ENCODE measurements at regions not wholly inside any gene's neighbourhood (a gene's known extent, or its start where the extent isn't known, plus 50 kb on each side); places are given as distances from the start of the nearest gene placed in this dataset.

- Histone ChIP-seq H3K9me3 (ENCODE audit: control extremely low read depth in 1 of 3, control insufficient read depth in 2 of 3, insufficient read depth in 1 of 3, low read length in 2 of 3) (no peaks in the 10 kb centered on the region), H4K20me1 (ENCODE audit: control insufficient read depth, insufficient read depth, low read length, poor library complexity, severe bottlenecking) (no peaks in the 10 kb centered on the region), H3K4me1 (ENCODE audit: control insufficient read depth in 2 of 2, insufficient read depth in 2 of 2, low read length in 2 of 2) (peaks cover 11 to 17% of the 10 kb centered on the region in 2 donors), H3K9ac (ENCODE audit: low read length) (no peak overlapping the region), H3K4me3 (ENCODE audit: control extremely low read depth in 1 of 5, extremely low read depth in 1 of 5, insufficient read depth in 1 of 5, low read depth in 2 of 5, low read length in 4 of 5) (no peak overlapping the region), H3K27me3 (replicated peaks in 1 of 4; ENCODE audit: control extremely low read depth in 1 of 4, control insufficient read depth in 3 of 4, insufficient read depth in 4 of 4, low read length in 3 of 4) (peaks cover 0 to 24% (median 4%) of the 10 kb centered on the region in 4 experiments), H3K36me3 (replicated peaks in 1 of 2; ENCODE audit: control extremely low read depth in 1 of 2, control insufficient read depth in 1 of 2, extremely low read depth in 1 of 2, insufficient read depth in 2 of 2, low read length in 1 of 2) (no peaks in the 10 kb centered on the region), H3K27ac (ENCODE audit: low read length in 2 of 2) (no peak overlapping the region), H2AFZ (ENCODE audit: insufficient read depth, low read depth, low read length, poor library complexity, severe bottlenecking) (no peak overlapping the region), H3K4me2 (replicated peaks; ENCODE audit: low read depth, low read length, poor library complexity, severe bottlenecking) (peak overlapping the region; percentile 21), H3K79me2 (ENCODE audit: control insufficient read depth, insufficient read depth, low read length) (no peaks in the 10 kb centered on the region)
- 0% methylated on average over 1 of the region's 5 CpGs for WGBS (ENCODE audit: insufficient coverage)
- H3K27me3 Mint-ChIP-seq: peaks cover 6% of the 10 kb centered on the region
- H3K9me3 Mint-ChIP-seq (ENCODE audit: insufficient read depth): no peaks in the 10 kb centered on the region
- no peak overlapping the region for H3K27ac Mint-ChIP-seq
- TF ChIP-seq CTCF (IDR thresholded peaks at IDR 0.05) (no peak), EZH2 (IDR thresholded peaks at IDR 0.05; ENCODE audit: borderline replicate concordance, insufficient read depth, low read depth, low read length, poor library complexity, severe bottlenecking) (no peak)
- H3K4me3 Mint-ChIP-seq: no peak overlapping the region
- peaks cover 27% of the 10 kb centered on the region for H3K4me1 Mint-ChIP-seq
- intact Hi-C loops (cut with micrococcal nuclease): no loop called here
- peak; percentile 84 for DNase-seq
- ChIA-PET POLR2A (no interaction called here), CTCF (no interaction called here)
- peak; percentile 93 for ATAC-seq (ENCODE audit: low read depth)
Observed at GRCh38 chr18:45456090-45457021, 158.9 kb upstream of the SLC14A2 start.

GRCh38 chr18:45458033-45458432, 157.2 kb upstream of the SLC14A2 start:
- Histone ChIP-seq H4K20me1 (ENCODE audit: control insufficient read depth, insufficient read depth, low read length, poor library complexity, severe bottlenecking) (no peaks in the 10 kb centered on the region), H3K9me3 (ENCODE audit: control extremely low read depth in 1 of 3, control insufficient read depth in 2 of 3, insufficient read depth in 1 of 3, low read length in 2 of 3) (no peaks in the 10 kb centered on the region), H2AFZ (ENCODE audit: insufficient read depth, low read depth, low read length, poor library complexity, severe bottlenecking) (no peak overlapping the region), H3K9ac (ENCODE audit: low read length) (no peak overlapping the region), H3K36me3 (replicated peaks in 1 of 2; ENCODE audit: control extremely low read depth in 1 of 2, control insufficient read depth in 1 of 2, extremely low read depth in 1 of 2, insufficient read depth in 2 of 2, low read length in 1 of 2) (no peaks in the 10 kb centered on the region), H3K27ac (ENCODE audit: low read length in 2 of 2) (no peak overlapping the region), H3K4me1 (ENCODE audit: control insufficient read depth in 2 of 2, insufficient read depth in 2 of 2, low read length in 2 of 2) (peaks cover 11 to 17% of the 10 kb centered on the region in 2 donors), H3K4me2 (replicated peaks; ENCODE audit: low read depth, low read length, poor library complexity, severe bottlenecking) (no peak overlapping the region), H3K4me3 (ENCODE audit: control extremely low read depth in 1 of 5, extremely low read depth in 1 of 5, insufficient read depth in 1 of 5, low read depth in 2 of 5, low read length in 4 of 5) (no peak overlapping the region), H3K27me3 (replicated peaks in 1 of 4; ENCODE audit: control extremely low read depth in 1 of 4, control insufficient read depth in 3 of 4, insufficient read depth in 4 of 4, low read length in 3 of 4) (peaks cover 0 to 26% (median 6%) of the 10 kb centered on the region in 4 experiments), H3K79me2 (ENCODE audit: control insufficient read depth, insufficient read depth, low read length) (no peaks in the 10 kb centered on the region)
- Mint-ChIP-seq H3K9me3 (ENCODE audit: insufficient read depth) (no peaks in the 10 kb centered on the region), H3K4me1 (peaks cover 27% of the 10 kb centered on the region), H3K27me3 (peaks cover 9% of the 10 kb centered on the region), H3K27ac (no peak overlapping the region), H3K4me3 (no peak overlapping the region)
- no peak for DNase-seq
- ChIA-PET POLR2A (no interaction called here), CTCF (no interaction called here)
- TF ChIP-seq CTCF (IDR thresholded peaks at IDR 0.05) (no peak), EZH2 (IDR thresholded peaks at IDR 0.05; ENCODE audit: borderline replicate concordance, insufficient read depth, low read depth, low read length, poor library complexity, severe bottlenecking) (no peak)
- ATAC-seq (ENCODE audit: low read depth): no peak
- intact Hi-C loops (cut with micrococcal nuclease): no loop called here
- 100% methylated on average over 1 of the region's 1 CpG for WGBS (ENCODE audit: insufficient coverage)
